ENCODE measurements at regions not wholly inside any gene's neighbourhood (a gene's known extent, or its start where the extent isn't known, plus 50 kb on each side); places are given as distances from the start of the nearest gene placed in this dataset.
"Not testable (repeated sequence)": the region's sequence is repeated elsewhere in the genome, so short reads cannot be mapped to it uniquely, and the experiment has no call there.

DNA sequence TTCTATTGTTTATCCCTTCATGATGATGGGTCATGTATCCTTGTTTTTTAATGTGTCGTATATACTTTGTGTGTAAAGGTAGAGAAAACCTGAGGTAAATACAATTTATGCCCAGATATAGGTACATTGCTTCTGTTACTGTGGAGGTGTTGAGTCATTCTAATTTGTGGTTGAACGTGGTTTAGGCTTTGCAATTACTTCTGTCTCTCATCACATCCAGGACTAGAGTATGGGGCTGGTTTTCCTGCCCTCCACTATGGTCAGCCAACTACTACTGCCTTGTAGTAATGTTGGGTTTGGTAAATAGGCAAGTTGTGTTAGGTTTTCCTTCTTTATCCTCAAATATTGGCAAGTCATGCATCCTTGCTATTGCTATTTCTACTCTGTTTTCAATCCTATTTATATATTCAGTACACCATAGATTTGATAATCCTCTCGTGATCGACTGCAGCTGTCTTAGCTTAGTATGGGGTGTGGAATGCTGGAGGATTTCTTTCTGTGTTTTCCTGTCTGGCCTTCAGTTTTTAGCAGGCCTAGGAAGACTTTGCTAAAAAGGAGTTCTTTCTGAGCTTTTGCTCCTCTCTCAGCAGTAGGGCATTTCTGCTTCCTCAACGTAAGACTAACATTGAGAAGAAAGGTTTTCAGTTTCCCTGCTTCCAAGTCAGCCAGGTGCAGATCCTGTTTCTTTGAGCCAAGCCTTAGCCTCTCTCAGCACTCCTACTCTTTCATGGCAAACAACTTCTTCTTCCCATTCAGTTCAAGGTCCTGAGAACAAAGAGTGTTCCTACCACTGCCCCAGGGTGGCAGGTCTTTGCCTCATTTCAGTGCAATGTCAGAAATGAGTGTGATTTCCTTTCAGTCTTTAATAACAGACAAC is 844.4 kb upstream of the CDH18 start:
- no peak for DNase-seq (ENCODE audit: low spot score)
- Mint-ChIP-seq H3K36me3 (ENCODE audit: low read depth) (no peaks in the 10 kb centered on the region), H3K9me3 (peaks cover 11% of the 10 kb centered on the region), H3K4me1 (ENCODE audit: low read depth) (no peaks in the 10 kb centered on the region), H3K27me3 (ENCODE audit: insufficient read depth) (no peaks in the 10 kb centered on the region), H3K4me3 (no peak overlapping the region), H3K27ac (no peak overlapping the region)
- intact Hi-C loops (cut with micrococcal nuclease), result no loop called here

GRCh38 chr5:20825951-20826350 is 838.0 kb upstream of the CDH18 start:
- H3K27ac Mint-ChIP-seq; H3K4me1 Mint-ChIP-seq (ENCODE audit: low read depth); intact Hi-C loops (cut with micrococcal nuclease); H3K4me3 Mint-ChIP-seq; H3K27me3 Mint-ChIP-seq (ENCODE audit: insufficient read depth); H3K36me3 Mint-ChIP-seq (ENCODE audit: low read depth); DNase-seq (ENCODE audit: low spot score); H3K9me3 Mint-ChIP-seq: not testable (repeated sequence)

DNA sequence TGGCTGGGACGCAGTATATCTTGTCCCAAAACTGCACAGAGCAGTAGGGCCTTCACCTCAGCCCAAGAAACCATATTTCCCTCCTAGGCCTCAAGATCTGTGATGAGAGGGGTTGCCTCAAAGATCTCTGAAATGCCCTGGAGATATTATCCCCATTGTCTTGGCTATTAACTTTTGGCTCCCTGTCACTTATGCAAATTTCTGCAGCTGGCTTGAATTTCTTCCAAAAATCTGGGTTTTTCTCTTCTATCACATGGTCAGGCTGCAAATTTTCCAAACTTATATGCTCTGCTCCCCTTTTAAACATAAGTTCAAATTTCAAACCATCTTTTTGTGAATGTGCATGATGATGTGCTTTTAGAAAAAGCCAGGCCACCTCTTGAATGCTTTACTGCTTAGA is 809.2 kb upstream of the CDH18 start:
- H3K4me1 Mint-ChIP-seq (ENCODE audit: low read depth); H3K27ac Mint-ChIP-seq; H3K27me3 Mint-ChIP-seq (ENCODE audit: insufficient read depth); H3K9me3 Mint-ChIP-seq; intact Hi-C loops (cut with micrococcal nuclease); H3K36me3 Mint-ChIP-seq (ENCODE audit: low read depth); H3K4me3 Mint-ChIP-seq; DNase-seq (ENCODE audit: low spot score): not testable (repeated sequence)

DNA sequence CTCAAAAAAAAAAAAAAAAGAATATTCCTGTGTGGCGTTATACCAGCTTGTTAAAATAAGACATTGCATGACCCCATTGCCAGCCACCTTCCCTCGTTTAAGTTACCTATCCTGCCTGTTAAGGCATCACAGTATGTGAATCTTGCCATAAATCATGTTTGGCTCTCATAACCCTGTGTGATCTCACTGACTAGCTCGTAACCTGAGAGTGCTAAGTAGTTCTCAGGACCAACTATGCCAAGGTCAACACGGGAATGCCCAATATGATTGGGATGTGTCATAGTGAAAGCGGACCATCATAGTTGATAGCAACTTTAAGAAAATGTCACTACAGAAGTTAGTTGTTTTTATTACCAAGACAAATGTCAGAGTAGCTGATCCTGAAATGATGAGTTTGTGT is 796.8 kb upstream of the CDH18 start:
- H3K27me3 Mint-ChIP-seq (ENCODE audit: insufficient read depth); intact Hi-C loops (cut with micrococcal nuclease); H3K4me1 Mint-ChIP-seq (ENCODE audit: low read depth); H3K36me3 Mint-ChIP-seq (ENCODE audit: low read depth); H3K4me3 Mint-ChIP-seq; H3K9me3 Mint-ChIP-seq; H3K27ac Mint-ChIP-seq; DNase-seq (ENCODE audit: low spot score): not testable (repeated sequence)

DNA sequence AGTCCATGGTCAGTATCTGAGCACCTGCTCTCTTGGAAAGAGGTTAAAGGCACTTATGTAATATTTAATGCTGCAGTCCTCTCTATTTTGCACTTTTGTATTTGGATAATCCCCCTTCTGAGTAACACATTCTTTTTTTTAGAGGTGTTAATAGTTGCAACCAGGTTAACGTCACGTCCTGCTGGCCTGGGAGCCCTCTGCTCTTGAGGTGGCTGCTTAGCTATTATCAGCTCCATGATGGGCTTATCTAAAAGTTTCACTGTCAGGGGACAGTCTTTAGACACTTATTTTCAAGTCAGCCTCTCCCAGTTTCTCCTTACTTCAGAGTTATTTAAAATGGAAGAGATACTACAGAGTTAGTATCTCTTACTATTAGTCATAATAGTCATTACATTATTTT is 795.5 kb upstream of the CDH18 start:
- H3K27ac Mint-ChIP-seq; intact Hi-C loops (cut with micrococcal nuclease); H3K4me1 Mint-ChIP-seq (ENCODE audit: low read depth); H3K9me3 Mint-ChIP-seq; H3K27me3 Mint-ChIP-seq (ENCODE audit: insufficient read depth); H3K36me3 Mint-ChIP-seq (ENCODE audit: low read depth); DNase-seq (ENCODE audit: low spot score); H3K4me3 Mint-ChIP-seq: not testable (repeated sequence)

DNA sequence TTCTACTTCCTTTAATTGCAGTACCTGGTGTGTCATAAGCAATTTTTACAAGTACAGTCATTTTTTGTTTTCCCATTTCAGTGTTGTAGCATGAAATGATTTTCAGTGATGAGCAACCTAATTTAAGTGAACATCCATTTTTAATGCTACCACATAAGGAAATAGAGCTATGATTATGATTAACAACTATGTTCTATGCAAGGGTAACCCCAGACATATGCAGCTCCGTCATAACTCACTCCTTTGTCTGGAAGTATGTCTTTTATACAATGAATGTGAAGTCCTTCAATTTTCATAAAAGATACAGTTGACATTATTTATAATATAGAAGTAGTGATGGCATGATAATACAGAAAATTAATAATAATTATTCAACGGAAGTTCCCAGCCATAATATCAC is 783.3 kb upstream of the CDH18 start:
- H3K36me3 Mint-ChIP-seq (ENCODE audit: low read depth); H3K27ac Mint-ChIP-seq; H3K27me3 Mint-ChIP-seq (ENCODE audit: insufficient read depth); H3K4me1 Mint-ChIP-seq (ENCODE audit: low read depth); DNase-seq (ENCODE audit: low spot score); H3K4me3 Mint-ChIP-seq; intact Hi-C loops (cut with micrococcal nuclease); H3K9me3 Mint-ChIP-seq: not testable (repeated sequence)

GRCh38 chr5:20765074-20765473 is 777.1 kb upstream of the CDH18 start:
- H3K4me1 Mint-ChIP-seq (ENCODE audit: low read depth); H3K36me3 Mint-ChIP-seq (ENCODE audit: low read depth); H3K9me3 Mint-ChIP-seq; DNase-seq (ENCODE audit: low spot score); H3K27me3 Mint-ChIP-seq (ENCODE audit: insufficient read depth); H3K4me3 Mint-ChIP-seq; intact Hi-C loops (cut with micrococcal nuclease); H3K27ac Mint-ChIP-seq: not testable (repeated sequence)

- intact Hi-C loops (cut with micrococcal nuclease); H3K27ac Mint-ChIP-seq; H3K36me3 Mint-ChIP-seq (ENCODE audit: low read depth); H3K9me3 Mint-ChIP-seq; DNase-seq (ENCODE audit: low spot score); H3K27me3 Mint-ChIP-seq (ENCODE audit: insufficient read depth); H3K4me1 Mint-ChIP-seq (ENCODE audit: low read depth); H3K4me3 Mint-ChIP-seq: not testable (repeated sequence)
These were observed 771.5 kb upstream of the CDH18 start for GRCh38 chr5:20759459-20759858.

DNA sequence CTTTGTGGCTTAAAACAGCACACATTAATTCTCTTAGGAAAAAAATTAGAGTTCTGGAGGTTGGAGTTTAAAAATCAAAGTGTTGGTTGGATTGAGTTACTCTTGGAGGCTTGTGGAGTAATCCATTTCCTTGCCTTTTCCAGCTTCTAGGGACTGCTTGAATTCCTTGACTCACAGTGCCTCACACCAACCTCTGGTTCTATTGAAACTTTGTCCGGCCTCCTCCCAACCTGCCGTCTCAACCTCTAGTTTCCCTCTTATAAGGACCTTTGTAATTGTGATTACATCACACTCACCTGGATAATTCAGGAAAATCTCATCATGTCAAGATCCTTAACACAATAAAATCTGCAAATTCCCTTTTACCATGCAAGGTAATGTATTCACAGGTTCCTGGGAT is 764.2 kb upstream of the CDH18 start:
- not testable (repeated sequence) for DNase-seq (ENCODE audit: low spot score); H3K36me3 Mint-ChIP-seq (ENCODE audit: low read depth)

DNA sequence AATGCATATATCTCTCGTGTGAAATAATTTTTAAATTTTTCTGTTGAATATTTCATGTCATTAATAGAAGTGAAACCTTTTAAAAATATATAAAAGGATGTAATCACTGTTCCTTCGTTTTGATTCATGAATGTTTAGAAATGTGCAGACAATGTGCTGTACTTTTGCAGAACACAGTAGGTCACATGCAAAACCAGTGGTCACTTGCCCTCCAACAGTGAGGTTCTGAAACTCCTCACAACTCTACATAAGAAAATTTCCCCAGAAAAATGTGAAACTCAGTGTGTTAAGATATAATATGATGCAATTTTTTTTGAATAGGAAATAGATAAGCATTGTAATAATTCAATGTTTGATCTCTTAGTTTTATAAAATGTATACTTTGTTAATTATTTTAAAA is 747.7 kb upstream of the CDH18 start:
- H3K9me3 Mint-ChIP-seq; H3K4me3 Mint-ChIP-seq; DNase-seq (ENCODE audit: low spot score); H3K27me3 Mint-ChIP-seq (ENCODE audit: insufficient read depth); H3K4me1 Mint-ChIP-seq (ENCODE audit: low read depth); H3K36me3 Mint-ChIP-seq (ENCODE audit: low read depth); H3K27ac Mint-ChIP-seq; intact Hi-C loops (cut with micrococcal nuclease): not testable (repeated sequence)

More for the DNA sequence above, 764.2 kb upstream of the CDH18 start:
- H3K4me1 Mint-ChIP-seq (ENCODE audit: low read depth); H3K27me3 Mint-ChIP-seq (ENCODE audit: insufficient read depth); H3K4me3 Mint-ChIP-seq; H3K27ac Mint-ChIP-seq; H3K9me3 Mint-ChIP-seq; intact Hi-C loops (cut with micrococcal nuclease): not testable (repeated sequence)

DNA sequence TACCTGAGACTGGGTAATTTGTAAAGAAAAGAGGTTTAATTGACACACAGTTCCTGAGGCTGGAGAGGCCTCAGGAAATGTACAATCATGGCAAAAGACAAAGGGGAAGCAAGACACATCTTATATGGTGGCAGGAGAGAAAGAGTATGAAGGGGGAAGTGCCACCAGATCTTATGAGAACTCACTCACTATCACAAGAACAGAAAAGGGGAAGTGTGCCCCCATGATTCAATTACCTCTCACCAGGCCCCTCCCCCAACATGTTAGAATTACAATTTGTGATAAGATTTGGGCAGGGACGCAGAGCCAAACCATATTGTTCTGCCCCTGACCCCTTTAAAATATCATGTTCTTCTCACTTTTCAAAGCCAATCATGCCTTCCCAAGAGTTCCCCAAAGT is 744.2 kb upstream of the CDH18 start:
- H3K4me3 Mint-ChIP-seq; H3K27me3 Mint-ChIP-seq (ENCODE audit: insufficient read depth); H3K36me3 Mint-ChIP-seq (ENCODE audit: low read depth); H3K4me1 Mint-ChIP-seq (ENCODE audit: low read depth); H3K27ac Mint-ChIP-seq; H3K9me3 Mint-ChIP-seq; intact Hi-C loops (cut with micrococcal nuclease); DNase-seq (ENCODE audit: low spot score): not testable (repeated sequence)

DNA sequence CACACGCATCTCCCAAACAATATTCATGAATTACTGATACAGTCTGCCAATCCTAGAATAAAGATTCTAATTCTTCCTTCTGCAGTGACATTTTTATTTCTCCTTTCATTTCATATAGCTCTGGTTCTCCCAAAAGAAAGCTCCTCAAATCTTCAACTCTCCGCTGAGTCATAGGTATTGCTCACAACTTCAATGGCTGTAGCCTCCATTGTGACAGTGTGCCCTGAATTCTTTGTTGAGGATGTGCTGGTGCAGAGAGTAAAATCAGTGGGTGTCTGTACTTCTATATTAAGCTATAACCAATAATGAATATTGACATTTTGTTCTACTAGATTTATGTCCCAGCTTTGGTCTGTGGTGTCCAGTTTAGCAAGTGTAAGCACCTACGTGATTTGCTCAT is 733.3 kb upstream of the CDH18 start:
- H3K4me3 Mint-ChIP-seq; H3K4me1 Mint-ChIP-seq (ENCODE audit: low read depth); DNase-seq (ENCODE audit: low spot score); H3K36me3 Mint-ChIP-seq (ENCODE audit: low read depth); H3K27me3 Mint-ChIP-seq (ENCODE audit: insufficient read depth); intact Hi-C loops (cut with micrococcal nuclease); H3K9me3 Mint-ChIP-seq; H3K27ac Mint-ChIP-seq: not testable (repeated sequence)

DNA sequence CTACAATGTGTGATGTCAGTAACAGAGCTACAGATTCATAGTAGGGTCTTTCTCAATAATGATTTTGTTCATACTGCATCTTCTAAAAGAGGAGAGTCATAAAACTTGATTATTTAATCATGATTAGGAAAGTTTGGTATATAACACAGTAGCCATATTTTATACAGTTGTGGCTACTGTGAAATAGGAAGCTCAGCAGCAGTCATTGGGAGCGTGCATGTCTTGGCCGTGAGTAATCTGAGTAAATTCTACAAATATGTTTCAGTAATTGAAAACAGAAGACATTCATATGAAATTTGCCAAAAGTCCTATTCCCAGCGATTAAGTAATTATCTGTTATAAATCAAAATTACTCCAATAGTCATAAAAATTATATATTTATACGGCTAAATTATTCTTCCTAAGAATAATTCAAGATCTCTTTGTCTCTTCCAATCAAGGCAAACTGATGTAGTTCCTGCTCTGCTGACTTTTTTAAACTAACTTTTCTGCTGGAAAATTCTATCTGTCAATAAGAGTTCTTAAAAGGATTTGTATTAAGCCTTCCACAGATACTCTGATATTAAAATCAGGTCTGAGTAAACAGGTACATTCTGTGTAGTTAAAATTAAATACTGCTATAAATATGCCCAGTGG is 723.6 kb upstream of the CDH18 start:
- H3K27ac Mint-ChIP-seq; H3K9me3 Mint-ChIP-seq; intact Hi-C loops (cut with micrococcal nuclease); H3K36me3 Mint-ChIP-seq (ENCODE audit: low read depth); H3K4me3 Mint-ChIP-seq; H3K27me3 Mint-ChIP-seq (ENCODE audit: insufficient read depth); H3K4me1 Mint-ChIP-seq (ENCODE audit: low read depth); DNase-seq (ENCODE audit: low spot score): not testable (repeated sequence)

All from activated T-helper 1 cell treated with anti-CD3 and anti-CD28 coated beads, Interleukin-12 subunit alpha, Interleukin-12 subunit beta, Interleukin-2, Interleukin-4 antibody, amounts not matched to agents 30 ng/mL and 10 ng/mL and 1 ng/mL, durations not matched to agents 14 hours and 24 hours and 36 hours (primary cell).